HL-60 (cell line): ENCODE measurements at regions not wholly inside any gene's neighbourhood (a gene's known extent, or its start where the extent isn't known, plus 50 kb on each side); places are given as distances from the start of the nearest gene placed in this dataset.

Source experiments
- SPI1 ChIP-seq: IDR thresholded peaks from 2 replicates; pipeline ENCODE4 v1.6.1; 2012; ENCODE audit warnings: low read depth, mild to moderate bottlenecking, borderline replicate concordance
- TF ChIP-seq, protein P1 (sequence below): IDR thresholded peaks from one replicate; pipeline ENCODE4 v1.5.1; 2011; ENCODE audit warnings: low read length, control low read depth, inconsistent platforms; ENCODE audit not compliant: insufficient read depth

DNA sequence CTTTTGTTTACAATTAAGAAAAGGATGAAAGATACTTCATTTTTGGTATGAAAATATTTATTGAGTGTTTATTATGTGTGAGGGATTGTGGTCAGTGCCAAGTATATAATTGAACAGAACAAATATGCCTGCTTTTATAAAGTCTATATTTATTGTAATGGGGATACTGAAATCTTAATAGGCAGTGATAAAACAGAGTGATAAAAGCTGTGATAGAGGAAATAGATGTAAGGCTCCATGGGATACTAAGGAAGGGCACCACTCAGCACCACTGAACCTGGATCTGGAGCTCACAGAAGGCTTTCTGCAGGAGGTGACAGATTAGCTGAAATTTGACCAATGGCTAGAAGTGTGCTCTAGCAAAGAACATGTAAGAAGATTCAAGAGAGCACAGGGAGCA, 263.5 kb downstream of the C4orf33 start:
- no peak for TF ChIP-seq SPI1
- TF ChIP-seq, protein P1, sequence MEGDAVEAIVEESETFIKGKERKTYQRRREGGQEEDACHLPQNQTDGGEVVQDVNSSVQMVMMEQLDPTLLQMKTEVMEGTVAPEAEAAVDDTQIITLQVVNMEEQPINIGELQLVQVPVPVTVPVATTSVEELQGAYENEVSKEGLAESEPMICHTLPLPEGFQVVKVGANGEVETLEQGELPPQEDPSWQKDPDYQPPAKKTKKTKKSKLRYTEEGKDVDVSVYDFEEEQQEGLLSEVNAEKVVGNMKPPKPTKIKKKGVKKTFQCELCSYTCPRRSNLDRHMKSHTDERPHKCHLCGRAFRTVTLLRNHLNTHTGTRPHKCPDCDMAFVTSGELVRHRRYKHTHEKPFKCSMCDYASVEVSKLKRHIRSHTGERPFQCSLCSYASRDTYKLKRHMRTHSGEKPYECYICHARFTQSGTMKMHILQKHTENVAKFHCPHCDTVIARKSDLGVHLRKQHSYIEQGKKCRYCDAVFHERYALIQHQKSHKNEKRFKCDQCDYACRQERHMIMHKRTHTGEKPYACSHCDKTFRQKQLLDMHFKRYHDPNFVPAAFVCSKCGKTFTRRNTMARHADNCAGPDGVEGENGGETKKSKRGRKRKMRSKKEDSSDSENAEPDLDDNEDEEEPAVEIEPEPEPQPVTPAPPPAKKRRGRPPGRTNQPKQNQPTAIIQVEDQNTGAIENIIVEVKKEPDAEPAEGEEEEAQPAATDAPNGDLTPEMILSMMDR, result no peak
